ENCODE measurements at regions not wholly inside any gene's neighbourhood (a gene's known extent, or its start where the extent isn't known, plus 50 kb on each side); places are given as distances from the start of the nearest gene placed in this dataset.

GRCh38 chr10:62885684-62886461, 69.7 kb upstream of the EGR2 start:
- DNase-seq (ENCODE audit: low read depth): peak; percentile 75

DNA sequence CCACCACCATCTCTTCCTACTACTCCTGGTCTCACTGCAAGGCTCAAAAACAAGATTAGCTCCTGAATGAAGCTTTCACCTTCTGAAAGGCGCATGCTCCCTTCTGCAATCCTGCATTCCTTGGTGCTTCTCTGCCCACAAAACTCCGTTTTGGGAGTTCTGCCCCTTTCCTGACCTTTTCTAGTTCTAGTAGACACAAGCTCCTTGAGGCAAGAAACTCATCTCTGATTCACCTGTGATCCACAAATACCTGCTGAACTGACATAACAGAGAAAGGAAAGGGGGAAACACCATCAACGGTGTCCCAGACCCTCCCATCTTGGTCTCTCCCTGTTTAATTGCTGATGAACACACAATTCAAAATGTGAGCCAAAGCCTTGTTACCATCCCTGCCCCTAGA, 64.0 kb upstream of the EGR2 start:
- DNase-seq (ENCODE audit: low read depth): no peak

DNA sequence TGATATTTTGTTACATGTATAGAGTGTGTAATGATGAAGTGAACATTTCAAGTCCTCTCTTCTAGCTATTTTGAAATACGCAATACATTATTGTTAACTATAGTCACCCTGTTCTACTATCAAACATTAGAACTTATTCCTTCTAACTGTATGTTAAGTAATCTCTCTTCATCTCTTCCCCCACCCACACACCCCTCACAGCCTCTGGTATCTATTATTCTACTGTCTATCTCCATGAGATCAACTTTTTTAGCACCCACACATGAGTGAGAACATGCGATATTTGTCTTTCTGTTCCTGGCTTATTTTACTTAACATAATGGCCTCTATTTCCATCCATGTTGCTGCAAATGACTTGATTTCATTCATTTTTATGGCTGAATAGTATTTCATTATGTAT, 57.7 kb upstream of the EGR2 start:
- DNase-seq (ENCODE audit: low read depth): no peak

GRCh38 chr10:62870866-62871265, 54.7 kb upstream of the EGR2 start:
- no peak for DNase-seq (ENCODE audit: low read depth)

GRCh38 chr10:62869958-62870357, 53.8 kb upstream of the EGR2 start:
- DNase-seq (ENCODE audit: low read depth): peak; percentile 7

- no peak for DNase-seq (ENCODE audit: low read depth)
Measured at GRCh38 chr10:62866941-62867340, 50.8 kb upstream of the EGR2 start.

GRCh38 chr10:62866451-62866850, 50.3 kb upstream of the EGR2 start:
- DNase-seq (ENCODE audit: low read depth): no peak
